ENCODE measurements at regions not wholly inside any gene's neighbourhood (a gene's known extent, or its start where the extent isn't known, plus 50 kb on each side); places are given as distances from the start of the nearest gene placed in this dataset.

GRCh38 chrX:9312922-9313867 lies 151.7 kb upstream of the TBL1X start:
- TF ChIP-seq CTCF (conservative IDR thresholded peaks at IDR 0.05 in 1 of 2, IDR thresholded peaks at IDR 0.05 in 1 of 2; ENCODE audit: extremely low read depth in 1 of 2, insufficient read depth in 1 of 2, low read depth in 1 of 2, low read length in 2 of 2): peak; percentile 49 to 51
- no peak for TF ChIP-seq EZH2 (IDR thresholded peaks at IDR 0.05; ENCODE audit: borderline replicate concordance, low read length)

All from mammary epithelial cell (primary cell).